Naive B cell (primary cell): ENCODE measurements at regions not wholly inside any gene's neighbourhood (a gene's known extent, or its start where the extent isn't known, plus 50 kb on each side); places are given as distances from the start of the nearest gene placed in this dataset.
"Not testable (repeated sequence)": the region's sequence is repeated elsewhere in the genome, so short reads cannot be mapped to it uniquely, and the experiment has no call there.

Experiments
- ATAC-seq, 2 donors: fragments of 150-1000 bp; cut with Tn5 transposase; 2 replicates each; pipeline ENCODE4 v1.10.0; 2021; ENCODE audit warnings: low read depth in 2 of 2, mild to moderate bottlenecking in 2 of 2, moderate library complexity in 2 of 2
- DNase-seq: peaks from one replicate; pipeline ENCODE4 v3.0.0; 2022
- H3K27ac Mint-ChIP-seq, 6 donors: one replicate each; pipeline ENCODE4 v1.8.0; 2020 to 2022; ENCODE audit warnings: mild to moderate bottlenecking in 6 of 6, mixed read lengths in 6 of 6, moderate library complexity in 5 of 6, inconsistent platforms in 2 of 6
- H3K27me3 Mint-ChIP-seq, 3 donors: one replicate each; pipeline ENCODE4 v1.8.0; 2021 to 2022; ENCODE audit warnings: mixed read lengths in 3 of 3, mild to moderate bottlenecking in 1 of 3
- H3K36me3 Mint-ChIP-seq, 2 donors: one replicate each; pipeline ENCODE4 v1.8.0; 2020 to 2022; ENCODE audit warnings: mixed read lengths in 2 of 2, inconsistent platforms in 1 of 2, mild to moderate bottlenecking in 1 of 2
- H3K4me1 Mint-ChIP-seq, 3 donors: one replicate each; pipeline ENCODE4 v1.8.0; 2020 to 2022; ENCODE audit warnings: mixed read lengths in 3 of 3, inconsistent platforms in 1 of 3, mild to moderate bottlenecking in 1 of 3, moderate library complexity in 1 of 3
- H3K4me3 Mint-ChIP-seq, 8 donors: one replicate each; pipeline ENCODE4 v1.8.0; 2020 to 2022; ENCODE audit warnings: mild to moderate bottlenecking in 8 of 8, mixed read lengths in 8 of 8, moderate library complexity in 8 of 8, inconsistent platforms in 2 of 8
- H3K9me3 Mint-ChIP-seq, 7 donors: one replicate each; pipeline ENCODE4 v1.8.0; 2020 to 2022; ENCODE audit warnings: mixed read lengths in 7 of 7, mild to moderate bottlenecking in 5 of 7, inconsistent platforms in 2 of 7, moderate library complexity in 1 of 7

DNA sequence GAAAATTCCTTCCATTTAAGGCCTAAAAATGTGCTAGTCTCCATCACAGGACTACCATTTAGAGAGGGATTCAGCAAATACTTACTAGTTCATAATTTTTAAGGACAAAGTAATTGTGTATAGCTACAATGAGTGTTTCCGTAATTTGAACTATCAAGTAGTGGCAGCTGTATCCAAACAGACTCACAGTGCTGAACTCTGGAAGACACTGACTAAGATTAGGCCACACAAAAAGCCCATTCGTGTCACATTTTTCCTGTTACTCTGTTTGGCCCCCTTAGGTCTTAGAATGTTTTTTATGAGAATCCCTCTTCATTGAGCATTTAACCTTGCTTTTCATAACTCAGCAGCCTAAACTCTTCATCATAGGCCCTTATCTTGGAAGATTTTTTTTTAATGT, 731.2 kb upstream of the PCDH9 start:
- ATAC-seq, result no peak
- no peaks in the 10 kb centered on the region for H3K36me3 Mint-ChIP-seq

DNA sequence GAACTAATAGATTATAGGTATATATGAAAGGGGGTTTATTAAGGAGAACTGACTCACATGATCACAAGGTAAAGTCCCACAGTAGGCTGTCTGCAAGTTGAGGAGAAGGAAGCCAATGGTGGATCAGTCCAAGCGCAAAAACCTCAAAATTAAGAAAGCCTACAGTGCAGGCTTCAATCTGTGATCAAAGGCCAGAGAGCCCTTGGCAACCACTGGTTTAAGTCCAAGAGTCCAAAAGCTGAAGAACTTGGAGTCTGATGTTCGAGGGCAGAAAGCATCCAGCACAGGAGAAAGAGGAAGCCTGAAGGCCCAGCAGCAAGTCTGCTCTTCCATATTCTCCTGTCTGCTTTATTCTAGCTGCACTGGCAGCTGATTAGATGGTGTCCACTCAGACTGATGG, 721.3 kb upstream of the PCDH9 start:
- Mint-ChIP-seq H3K36me3 (no peaks in the 10 kb centered on the region), H3K4me1 (no peaks in the 10 kb centered on the region), H3K27me3 (no peaks in the 10 kb centered on the region), H3K27ac (no peak overlapping the region), H3K9me3 (peaks cover 0 to 6% (median 1%) of the 10 kb centered on the region in 7 donors), H3K4me3 (no peak overlapping the region)
- ATAC-seq, result no peak
- no peak for DNase-seq

More for the DNA sequence above, 731.2 kb upstream of the PCDH9 start:
- Mint-ChIP-seq H3K27me3 (no peaks in the 10 kb centered on the region), H3K4me3 (no peak overlapping the region), H3K4me1 (no peaks in the 10 kb centered on the region), H3K27ac (no peak overlapping the region), H3K9me3 (peaks cover 0 to 17% (median 3%) of the 10 kb centered on the region in 7 donors)
- no peak for DNase-seq

DNA sequence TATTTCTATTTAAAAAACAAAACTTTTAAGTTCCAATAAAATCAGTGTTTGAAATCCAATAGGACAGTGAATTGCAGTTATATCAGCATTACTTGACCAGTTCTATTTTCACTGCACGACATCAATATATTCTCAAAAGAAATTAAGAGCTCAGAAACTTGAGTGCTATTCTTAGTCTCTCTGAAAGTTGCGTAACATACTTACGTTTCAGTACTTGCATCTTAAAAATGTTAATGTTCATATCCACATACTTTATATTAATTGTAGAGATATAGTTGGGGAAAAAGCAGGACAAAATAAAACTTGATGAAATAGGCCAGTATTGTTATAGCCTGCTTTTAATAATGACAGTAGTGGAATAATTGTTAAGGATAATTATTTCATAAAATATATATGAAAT, 720.5 kb upstream of the PCDH9 start:
- ATAC-seq, result no peak
- no peaks in the 10 kb centered on the region for H3K4me1 Mint-ChIP-seq
- H3K36me3 Mint-ChIP-seq, result no peaks in the 10 kb centered on the region
- H3K4me3 Mint-ChIP-seq, result no peak overlapping the region
- no peak for DNase-seq
- no peaks in the 10 kb centered on the region for H3K27me3 Mint-ChIP-seq
- H3K9me3 Mint-ChIP-seq, result peaks cover 0 to 6% (median under 1%) of the 10 kb centered on the region in 7 donors
- no peak overlapping the region for H3K27ac Mint-ChIP-seq

DNA sequence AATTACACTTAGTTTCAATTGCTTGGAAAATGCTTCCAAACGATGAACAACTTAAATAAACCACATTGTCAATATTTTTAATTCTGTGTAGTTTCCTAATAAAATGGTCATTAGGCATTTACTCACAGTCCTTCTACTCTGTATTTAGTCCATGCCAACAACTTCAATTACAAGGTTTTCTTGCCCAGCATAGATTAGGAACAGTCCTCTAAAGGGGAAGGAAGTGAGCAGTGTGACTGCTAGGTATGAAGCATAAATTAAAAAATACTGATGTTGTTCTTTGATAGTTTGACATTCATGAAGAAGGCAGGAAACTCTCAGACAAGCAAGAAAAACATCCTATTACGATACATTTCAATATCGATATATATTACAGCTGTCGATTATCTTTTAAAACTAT, 716.0 kb upstream of the PCDH9 start:
- no peak for DNase-seq
- no peak overlapping the region for H3K4me3 Mint-ChIP-seq
- no peaks in the 10 kb centered on the region for H3K4me1 Mint-ChIP-seq
- H3K27me3 Mint-ChIP-seq, result no peaks in the 10 kb centered on the region
- ATAC-seq, result no peak
- peaks cover 0 to 14% (median 2%) of the 10 kb centered on the region in 7 donors for H3K9me3 Mint-ChIP-seq
- H3K27ac Mint-ChIP-seq, result no peak overlapping the region
- no peaks in the 10 kb centered on the region for H3K36me3 Mint-ChIP-seq

DNA sequence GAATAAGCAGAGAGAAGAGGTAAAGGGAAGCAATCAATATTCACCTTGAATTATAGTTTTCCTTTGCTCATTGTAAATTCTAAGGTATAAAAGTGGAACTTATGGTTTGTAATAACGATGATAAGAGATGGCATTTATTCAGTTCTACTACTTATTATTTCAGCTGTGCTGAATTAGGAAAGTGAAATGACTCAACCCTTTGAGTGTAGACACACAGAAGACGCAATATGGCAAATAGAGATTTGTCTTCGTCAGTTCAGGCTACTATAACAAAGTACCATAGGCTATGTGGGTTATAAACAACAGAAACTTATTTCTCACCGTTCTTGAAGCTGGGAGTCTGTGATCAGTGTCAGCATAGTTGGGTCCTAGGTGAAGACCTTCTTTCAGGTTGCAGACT, 713.0 kb upstream of the PCDH9 start:
- H3K36me3 Mint-ChIP-seq, result no peaks in the 10 kb centered on the region
- no peaks in the 10 kb centered on the region for H3K4me1 Mint-ChIP-seq
- no peaks in the 10 kb centered on the region for H3K27me3 Mint-ChIP-seq
- H3K9me3 Mint-ChIP-seq, result peaks cover 0 to 11% (median 3%) of the 10 kb centered on the region in 7 donors
- no peak for DNase-seq
- H3K4me3 Mint-ChIP-seq, result no peak overlapping the region
- no peak for ATAC-seq
- no peak overlapping the region for H3K27ac Mint-ChIP-seq

DNA sequence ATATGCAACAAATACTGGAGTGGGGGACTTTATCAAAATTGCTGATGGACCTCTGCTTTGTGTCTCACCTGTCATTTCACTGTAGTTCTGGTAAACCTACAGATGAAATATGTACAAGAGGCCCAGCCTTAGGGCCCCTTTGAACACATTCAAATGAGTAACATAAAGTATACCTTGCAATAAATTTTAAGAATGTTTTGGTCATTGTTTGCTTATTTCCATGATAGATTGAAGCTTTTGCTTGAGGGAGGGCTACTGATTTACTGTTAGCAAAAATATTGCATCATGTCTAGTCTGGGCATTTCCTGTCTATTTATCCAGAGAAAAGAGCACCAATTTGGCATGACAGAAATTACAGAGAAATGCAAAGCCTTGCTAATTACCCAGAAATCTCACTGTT, 705.5 kb upstream of the PCDH9 start:
- no peak for ATAC-seq
- no peak for DNase-seq
- no peaks in the 10 kb centered on the region for H3K4me1 Mint-ChIP-seq
- H3K36me3 Mint-ChIP-seq, result no peaks in the 10 kb centered on the region
- no peak overlapping the region for H3K27ac Mint-ChIP-seq
- peaks cover 0 to 5% (median 0%) of the 10 kb centered on the region in 7 donors for H3K9me3 Mint-ChIP-seq
- H3K27me3 Mint-ChIP-seq, result no peaks in the 10 kb centered on the region
- no peak overlapping the region for H3K4me3 Mint-ChIP-seq

DNA sequence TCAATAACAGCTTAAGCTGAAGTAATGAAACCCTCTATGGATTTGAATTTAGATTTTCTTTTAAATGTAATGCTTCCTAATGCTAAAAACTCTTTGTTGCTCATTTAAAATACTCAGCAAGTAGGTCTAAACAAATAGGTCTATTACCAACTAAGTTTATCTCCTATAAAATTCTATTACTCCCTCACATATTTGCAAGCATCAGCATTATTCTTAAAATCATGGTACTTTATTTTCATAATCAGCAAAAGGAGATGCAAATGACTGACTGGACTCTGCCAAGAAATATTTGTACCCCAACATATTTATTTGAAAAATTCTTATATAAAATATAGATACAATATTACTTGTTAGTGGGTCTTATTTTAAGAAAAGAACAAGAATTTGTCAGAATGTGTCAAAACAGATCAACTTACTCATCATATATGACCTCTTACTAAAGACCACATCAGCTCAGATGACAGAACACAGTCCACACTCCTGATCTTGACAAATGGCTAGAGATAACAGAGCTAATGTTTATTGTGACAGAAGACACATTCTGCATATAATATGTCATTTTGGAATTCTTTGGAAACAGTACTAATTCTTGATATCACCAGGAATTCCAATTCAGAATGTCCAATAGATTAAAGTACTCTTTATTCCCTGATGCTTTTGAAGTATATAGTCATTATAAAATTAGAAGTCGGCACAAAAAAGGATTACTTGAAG, 704.6 kb upstream of the PCDH9 start:
- no peak overlapping the region for H3K4me3 Mint-ChIP-seq
- no peaks in the 10 kb centered on the region for H3K4me1 Mint-ChIP-seq
- ATAC-seq, result no peak
- no peaks in the 10 kb centered on the region for H3K27me3 Mint-ChIP-seq
- DNase-seq, result no peak
- no peaks in the 10 kb centered on the region for H3K36me3 Mint-ChIP-seq
- no peak overlapping the region for H3K27ac Mint-ChIP-seq
- peaks cover 0 to 5% (median 0%) of the 10 kb centered on the region in 7 donors for H3K9me3 Mint-ChIP-seq

DNA sequence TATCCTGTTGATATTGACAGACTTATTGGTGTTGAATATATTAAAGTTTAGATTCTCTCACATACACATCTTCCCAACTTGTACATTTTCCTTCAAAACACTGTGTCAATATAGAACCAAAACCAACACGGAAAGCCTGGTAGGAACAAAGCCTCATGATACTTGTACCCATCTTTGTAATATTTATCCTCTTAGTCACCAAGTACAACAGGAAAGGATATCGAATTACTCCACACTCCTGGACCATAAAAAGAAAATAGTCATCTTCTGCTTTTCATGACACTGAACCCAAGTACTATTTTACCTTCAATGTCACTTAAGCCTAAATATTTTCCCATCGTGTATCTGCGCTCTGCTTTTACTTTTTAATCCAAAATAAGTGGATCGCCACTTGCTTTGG, 702.9 kb upstream of the PCDH9 start:
- Mint-ChIP-seq H3K36me3 (no peaks in the 10 kb centered on the region), H3K9me3 (peaks cover 0 to 4% (median 0%) of the 10 kb centered on the region in 7 donors), H3K4me3 (no peak overlapping the region), H3K27ac (no peak overlapping the region), H3K4me1 (no peaks in the 10 kb centered on the region), H3K27me3 (no peaks in the 10 kb centered on the region)
- DNase-seq (no peak), ATAC-seq (no peak)

DNA sequence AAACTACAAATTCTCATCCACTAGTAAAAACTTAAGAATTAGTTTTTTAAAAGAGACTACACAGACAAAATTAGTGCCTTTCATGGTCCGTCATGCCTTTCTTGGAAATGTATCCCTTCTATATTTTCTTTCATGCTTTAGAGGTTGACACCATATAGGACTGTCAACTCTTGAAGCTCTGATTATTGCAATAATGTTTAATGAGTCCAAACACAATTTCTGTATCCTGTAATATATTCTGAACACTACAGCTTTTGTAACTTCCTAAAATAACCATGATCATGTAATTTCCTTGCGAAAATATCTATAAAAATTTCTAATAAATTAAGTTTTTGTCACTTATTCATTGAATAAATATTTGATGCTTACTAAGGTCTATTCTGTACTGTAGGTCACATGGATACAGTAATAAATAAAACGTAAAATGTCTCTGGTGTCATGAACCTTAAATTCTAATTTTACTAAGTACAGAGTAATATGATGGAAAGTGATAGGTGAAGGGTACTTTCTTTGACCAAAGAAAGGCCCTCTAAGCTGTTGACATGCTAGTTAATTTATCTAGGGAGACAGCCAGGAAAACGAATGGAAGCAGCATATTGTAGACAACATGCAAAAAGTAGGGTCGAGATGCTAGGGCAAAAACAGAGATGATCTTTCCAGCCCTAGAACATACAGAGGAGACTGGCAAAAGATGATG, 687.3 kb upstream of the PCDH9 start:
- H3K4me1 Mint-ChIP-seq, result no peaks in the 10 kb centered on the region
- no peak overlapping the region for H3K4me3 Mint-ChIP-seq
- peaks cover 0 to 9% (median 4%) of the 10 kb centered on the region in 7 donors for H3K9me3 Mint-ChIP-seq
- no peaks in the 10 kb centered on the region for H3K36me3 Mint-ChIP-seq
- ATAC-seq (no peak), DNase-seq (no peak)
- no peaks in the 10 kb centered on the region for H3K27me3 Mint-ChIP-seq
- H3K27ac Mint-ChIP-seq, result no peak overlapping the region

DNA sequence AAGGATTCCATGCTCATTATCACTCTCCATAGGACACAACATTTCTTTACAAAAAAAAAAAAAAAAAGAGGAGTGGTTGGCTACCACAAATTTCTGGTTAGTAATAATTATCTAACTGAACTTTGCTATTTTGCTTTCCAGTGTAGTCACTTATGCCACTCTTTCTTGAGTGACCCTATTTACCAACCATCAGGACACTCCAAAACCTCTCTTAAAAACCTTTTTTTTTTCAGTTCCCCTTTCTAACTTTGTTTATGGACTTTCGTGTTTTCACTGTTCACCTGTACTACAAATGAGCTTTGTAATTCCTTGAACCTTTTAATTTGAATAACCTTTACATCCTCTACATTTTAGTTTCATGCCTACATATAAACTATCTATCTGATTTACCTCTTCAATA, 686.5 kb upstream of the PCDH9 start:
- ATAC-seq (no peak), DNase-seq (no peak)
- H3K36me3 Mint-ChIP-seq, result no peaks in the 10 kb centered on the region
- H3K27me3 Mint-ChIP-seq, result no peaks in the 10 kb centered on the region
- H3K4me1 Mint-ChIP-seq, result no peaks in the 10 kb centered on the region
- H3K27ac Mint-ChIP-seq, result no peak overlapping the region
- H3K4me3 Mint-ChIP-seq, result no peak overlapping the region
- peaks cover 0 to 9% (median 4%) of the 10 kb centered on the region in 7 donors for H3K9me3 Mint-ChIP-seq

DNA sequence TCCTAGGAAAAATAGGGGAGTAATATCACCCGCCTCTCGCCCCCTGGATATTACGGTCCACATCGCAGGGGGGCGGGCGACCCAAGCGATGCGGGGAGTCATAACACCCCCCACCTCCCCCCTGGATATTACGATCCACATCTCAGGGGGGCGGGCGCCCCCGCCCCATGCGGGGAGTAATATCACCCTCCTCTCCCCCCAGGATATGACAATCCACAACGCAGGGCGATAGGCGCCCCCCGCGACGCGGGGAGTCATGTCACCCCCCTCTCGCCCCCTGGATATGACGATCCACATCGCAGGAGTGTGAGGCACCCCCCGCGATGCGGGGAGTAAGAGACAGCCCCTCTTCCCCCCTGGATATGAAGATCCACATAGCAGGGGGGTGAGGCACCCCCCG, 684.4 kb upstream of the PCDH9 start:
- Mint-ChIP-seq H3K27ac (no peak overlapping the region), H3K9me3 (peaks cover 0 to 11% (median 5%) of the 10 kb centered on the region in 7 donors), H3K36me3 (no peaks in the 10 kb centered on the region), H3K27me3 (no peaks in the 10 kb centered on the region), H3K4me1 (no peaks in the 10 kb centered on the region), H3K4me3 (no peak overlapping the region)
- DNase-seq (no peak), ATAC-seq (no peak)

DNA sequence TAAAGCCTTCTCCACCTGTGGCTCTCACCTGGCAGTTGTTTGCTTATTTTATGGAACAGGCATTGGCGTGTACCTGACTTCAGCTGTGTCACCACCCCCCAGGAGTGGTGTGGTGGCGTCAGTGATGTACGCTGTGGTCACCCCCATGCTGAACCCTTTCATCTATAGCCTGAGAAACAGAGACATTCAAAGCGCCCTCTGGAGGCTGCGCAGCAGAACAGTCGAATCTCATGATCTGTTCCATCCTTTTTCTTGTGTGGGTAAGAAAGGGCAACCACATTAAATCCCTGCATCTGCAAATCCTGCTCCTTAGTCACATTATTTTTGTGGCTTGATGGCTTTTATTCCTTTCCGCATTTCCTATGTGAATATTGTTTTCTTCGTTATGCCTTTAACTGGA, 672.8 kb upstream of the PCDH9 start:
- not testable (repeated sequence) for H3K27me3 Mint-ChIP-seq, DNase-seq, H3K4me1 Mint-ChIP-seq, H3K27ac Mint-ChIP-seq, ATAC-seq, H3K4me3 Mint-ChIP-seq, H3K36me3 Mint-ChIP-seq
- peaks cover 11 to 50% (median 22%) of the 10 kb centered on the region in 7 donors for H3K9me3 Mint-ChIP-seq

DNA sequence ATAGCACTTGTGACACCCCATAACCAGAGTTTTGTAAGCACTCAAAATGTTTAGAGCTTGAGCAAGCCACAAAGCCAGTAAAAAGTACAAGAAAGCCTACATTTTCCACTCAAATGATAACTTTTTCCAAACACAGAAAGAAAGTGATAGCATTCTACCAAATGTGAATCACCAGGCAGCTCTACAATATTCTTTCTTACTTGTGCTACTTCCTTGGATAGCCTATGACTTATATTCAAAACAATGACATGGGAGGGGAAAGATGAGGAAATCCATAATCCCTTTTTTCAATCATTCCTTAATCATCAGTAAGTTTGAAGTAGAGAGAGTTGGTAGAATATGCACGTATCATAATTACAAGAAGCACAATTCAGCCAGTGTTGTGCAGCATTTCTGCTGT, 650.8 kb upstream of the PCDH9 start:
- H3K9me3 Mint-ChIP-seq, result peaks cover 0 to 7% (median 5%) of the 10 kb centered on the region in 7 donors
- ATAC-seq (no peak), DNase-seq (no peak)
- H3K27ac Mint-ChIP-seq, result no peak overlapping the region
- no peaks in the 10 kb centered on the region for H3K27me3 Mint-ChIP-seq
- no peak overlapping the region for H3K4me3 Mint-ChIP-seq
- H3K36me3 Mint-ChIP-seq, result no peaks in the 10 kb centered on the region
- no peaks in the 10 kb centered on the region for H3K4me1 Mint-ChIP-seq

DNA sequence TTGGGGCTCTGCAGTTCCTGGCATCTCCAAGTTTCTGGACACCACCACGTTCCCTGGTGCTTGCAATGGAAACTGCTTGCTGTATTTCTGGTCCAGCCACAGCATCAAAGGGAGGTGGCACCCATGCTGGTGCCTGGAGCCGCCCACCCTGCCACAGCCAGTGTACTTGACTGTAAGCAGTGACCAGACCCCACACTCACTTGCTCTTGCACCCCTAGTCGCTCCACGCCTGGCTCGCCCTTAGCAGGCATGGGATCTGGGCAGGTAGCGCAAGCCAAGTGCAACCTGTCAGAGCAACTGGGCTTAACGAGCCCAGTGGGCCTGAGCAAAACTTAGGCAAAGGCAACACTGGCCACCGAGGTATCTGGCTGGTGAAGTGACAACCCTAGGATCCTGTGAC, 648.2 kb upstream of the PCDH9 start:
- DNase-seq (no peak), ATAC-seq (no peak)
- H3K9me3 Mint-ChIP-seq, result peaks cover 0 to 11% (median 2%) of the 10 kb centered on the region in 7 donors
- no peak overlapping the region for H3K4me3 Mint-ChIP-seq
- H3K27me3 Mint-ChIP-seq, result no peaks in the 10 kb centered on the region
- H3K36me3 Mint-ChIP-seq, result no peaks in the 10 kb centered on the region
- no peak overlapping the region for H3K27ac Mint-ChIP-seq
- no peaks in the 10 kb centered on the region for H3K4me1 Mint-ChIP-seq
